HEK293 (cell line): ENCODE measurements at regions not wholly inside any gene's neighbourhood (a gene's known extent, or its start where the extent isn't known, plus 50 kb on each side); places are given as distances from the start of the nearest gene placed in this dataset.

Source experiments
- CTCF ChIA-PET: fragments of 350-600 bp; formaldehyde crosslinking; extraction: SDS; loops from one replicate; lab custom pipeline; 2021; ENCODE audit warnings: antibody characterized with exemption; lab: Yijun Ruan, JAX
- POLR2A ChIA-PET: fragments of 300-600 bp; formaldehyde crosslinking; extraction: SDS; loops from one replicate; lab custom pipeline; 2020; ENCODE audit warnings: antibody characterized with exemption, inconsistent platforms; lab: Yijun Ruan, JAX
- H3K27ac ChIP-seq: fragments of 200-500 bp; sonication (Bioruptor generic); 2 replicates; pipeline ENCODE4 v1.5.1; 2014; ENCODE audit warnings: low read depth, low read length, control low read depth, inconsistent platforms; ENCODE audit errors: extremely low read depth
- H3K36me3 ChIP-seq, 2 experiments: fragments of 200-500 bp in 1 of 2; sonication (Bioruptor generic) in 1 of 2; 1 replicate in 1 of 2; 2 replicates in 1 of 2; pipeline ENCODE4 v1.5.1; 2014 to 2017; ENCODE audit warnings: inconsistent platforms in 2 of 2, low read length in 2 of 2; ENCODE audit not compliant: control insufficient read depth in 2 of 2, insufficient read depth in 1 of 2
- H3K4me1 ChIP-seq: fragments of 200-500 bp; sonication (Bioruptor generic); 2 replicates; pipeline ENCODE4 v1.5.1; 2014; ENCODE audit warnings: mild to moderate bottlenecking, low read length, inconsistent platforms; ENCODE audit not compliant: control insufficient read depth, insufficient read depth
- H3K4me3 ChIP-seq: 2 replicates; pipeline ENCODE4 v1.5.1; 2011; ENCODE audit warnings: low read depth, mild to moderate bottlenecking, control low read depth, low read length, moderate library complexity
- H3K9me3 ChIP-seq: fragments of 200-500 bp; sonication (Bioruptor generic); 2 replicates; pipeline ENCODE4 v1.5.1; 2014; ENCODE audit warnings: low read depth, low read length, inconsistent platforms; ENCODE audit not compliant: control insufficient read depth, insufficient read depth
- BCL11B ChIP-seq: fragments of 450-650 bp; formaldehyde crosslinking; IDR thresholded peaks from 2 replicates; pipeline ENCODE4 v1.5.1; 2016; ENCODE audit warnings: low read depth, missing biosample characterization, missing genetic modification characterization
- GLIS2 ChIP-seq: fragments of 450-650 bp; formaldehyde crosslinking; IDR thresholded peaks from 2 replicates; pipeline ENCODE4 v1.5.1; 2016; ENCODE audit warnings: missing biosample characterization, missing genetic modification characterization
- HOXD13 ChIP-seq: sonication (generic); formaldehyde crosslinking; IDR thresholded peaks from 2 replicates; pipeline ENCODE4 v1.8.0; 2022; ENCODE audit warnings: missing genetic modification reagents, borderline replicate concordance
- KLF1 ChIP-seq: fragments of 450-650 bp; formaldehyde crosslinking; IDR thresholded peaks from 2 replicates; pipeline ENCODE4 v1.5.1; 2016; ENCODE audit warnings: missing biosample characterization, missing genetic modification characterization
- KLF10 ChIP-seq: fragments of 450-650 bp; IDR thresholded peaks from 2 replicates; pipeline ENCODE4 v1.5.1; 2018; ENCODE audit warnings: missing biosample characterization, mild to moderate bottlenecking, missing genetic modification characterization
- KLF8 ChIP-seq: fragments of 450-650 bp; formaldehyde crosslinking; IDR thresholded peaks from 2 replicates; pipeline ENCODE4 v1.5.1; 2016; ENCODE audit warnings: missing biosample characterization, missing genetic modification characterization
- KLF9 ChIP-seq: fragments of 450-650 bp; formaldehyde crosslinking; IDR thresholded peaks from 2 replicates; pipeline ENCODE4 v1.5.1; 2016; ENCODE audit warnings: missing biosample characterization, missing genetic modification characterization, low read depth
- MEIS1 ChIP-seq: sonication (generic); formaldehyde crosslinking; IDR thresholded peaks from 2 replicates; pipeline ENCODE4 v1.8.1; 2022; ENCODE audit warnings: missing genetic modification reagents, mild to moderate bottlenecking, borderline replicate concordance
- OVOL3 ChIP-seq: fragments of 450-650 bp; formaldehyde crosslinking; IDR thresholded peaks from 2 replicates; pipeline ENCODE4 v1.5.1; 2016; ENCODE audit warnings: missing biosample characterization, missing genetic modification characterization
- PRDM1 ChIP-seq: fragments of 450-650 bp; formaldehyde crosslinking; IDR thresholded peaks from 2 replicates; pipeline ENCODE4; 2016; ENCODE audit warnings: missing biosample characterization, missing genetic modification characterization
- ZBTB1 ChIP-seq: fragments of 450-650 bp; formaldehyde crosslinking; IDR thresholded peaks from 2 replicates; pipeline ENCODE4 v1.5.1; 2016; ENCODE audit warnings: missing biosample characterization, missing genetic modification characterization
- ZIC2 ChIP-seq: fragments of 450-650 bp; formaldehyde crosslinking; IDR thresholded peaks from 2 replicates; pipeline ENCODE4 v1.5.1; 2016; ENCODE audit warnings: missing biosample characterization, missing genetic modification characterization
- ZNF132 ChIP-seq: fragments of 450-650 bp; formaldehyde crosslinking; IDR thresholded peaks from 2 replicates; pipeline ENCODE4 v1.5.1; 2017; ENCODE audit warnings: missing biosample characterization, missing genetic modification characterization, borderline replicate concordance
- ZNF2 ChIP-seq: fragments of 450-650 bp; formaldehyde crosslinking; IDR thresholded peaks from 2 replicates; pipeline ENCODE4 v1.5.1; 2016; ENCODE audit warnings: missing biosample characterization, missing genetic modification characterization
- ZNF214 ChIP-seq: fragments of 450-650 bp; formaldehyde crosslinking; IDR thresholded peaks from 2 replicates; pipeline ENCODE4 v1.5.1; 2017; ENCODE audit warnings: missing biosample characterization, mild to moderate bottlenecking, missing genetic modification characterization, borderline replicate concordance
- ZNF23 ChIP-seq: fragments of 450-650 bp; formaldehyde crosslinking; IDR thresholded peaks from 2 replicates; pipeline ENCODE4 v1.5.1; 2016; ENCODE audit warnings: missing biosample characterization, missing genetic modification characterization, borderline replicate concordance
- ZNF404 ChIP-seq: fragments of 450-650 bp; formaldehyde crosslinking; IDR thresholded peaks from 2 replicates; pipeline ENCODE4 v1.5.1; 2017; ENCODE audit warnings: missing biosample characterization, missing genetic modification characterization
- ZNF521 ChIP-seq: fragments of 450-650 bp; formaldehyde crosslinking; IDR thresholded peaks from 2 replicates; pipeline ENCODE4 v1.5.1; 2017; ENCODE audit warnings: missing biosample characterization, mild to moderate bottlenecking, missing genetic modification characterization
- ZNF529 ChIP-seq: fragments of 450-650 bp; formaldehyde crosslinking; IDR thresholded peaks from 2 replicates; pipeline ENCODE4 v1.5.1; 2017; ENCODE audit warnings: missing genetic modification characterization, missing biosample characterization; ENCODE audit not compliant: insufficient replicate concordance
- ZNF558 ChIP-seq: fragments of 450-650 bp; formaldehyde crosslinking; IDR thresholded peaks from 2 replicates; pipeline ENCODE4 v1.5.1; 2016; ENCODE audit warnings: missing biosample characterization, missing genetic modification characterization
- ZNF610 ChIP-seq: fragments of 450-650 bp; formaldehyde crosslinking; IDR thresholded peaks from 2 replicates; pipeline ENCODE4 v1.5.1; 2016; ENCODE audit warnings: missing biosample characterization, missing genetic modification characterization, borderline replicate concordance
- ZNF621 ChIP-seq: fragments of 450-650 bp; formaldehyde crosslinking; IDR thresholded peaks from 2 replicates; pipeline ENCODE4 v1.5.1; 2017; ENCODE audit warnings: missing biosample characterization, missing genetic modification characterization
- ZNF624 ChIP-seq: fragments of 450-650 bp; formaldehyde crosslinking; IDR thresholded peaks from 2 replicates; pipeline ENCODE4 v1.5.1; 2017; ENCODE audit warnings: missing biosample characterization, missing genetic modification characterization
- ZNF626 ChIP-seq: fragments of 450-650 bp; sonication (Bioruptor Pico); formaldehyde crosslinking; IDR thresholded peaks from 2 replicates; pipeline ENCODE4 v1.5.1; 2018; ENCODE audit warnings: missing biosample characterization, missing genetic modification characterization, inconsistent platforms
- ZNF629 ChIP-seq: fragments of 450-650 bp; formaldehyde crosslinking; IDR thresholded peaks from 2 replicates; pipeline ENCODE4 v1.5.1; 2017; ENCODE audit warnings: missing biosample characterization, missing genetic modification characterization
- ZNF658 ChIP-seq: fragments of 450-650 bp; formaldehyde crosslinking; IDR thresholded peaks from 2 replicates; pipeline ENCODE4; 2016; ENCODE audit warnings: missing biosample characterization, missing genetic modification characterization
- ZNF701 ChIP-seq: fragments of 450-650 bp; formaldehyde crosslinking; IDR thresholded peaks from 2 replicates; pipeline ENCODE4 v1.5.1; 2016; ENCODE audit warnings: missing biosample characterization, missing genetic modification characterization
- TF ChIP-seq, protein P1 (sequence below): fragments of 450-650 bp; formaldehyde crosslinking; IDR thresholded peaks from 2 replicates; pipeline ENCODE4 v1.5.1; 2016; ENCODE audit warnings: missing biosample characterization, missing genetic modification characterization
- TF ChIP-seq, protein P2 (sequence below): fragments of 450-650 bp; formaldehyde crosslinking; IDR thresholded peaks from 2 replicates; pipeline ENCODE4 v1.5.1; 2017; ENCODE audit warnings: missing biosample characterization, missing genetic modification characterization
- TF ChIP-seq, protein P3 (sequence below): fragments of 450-650 bp; formaldehyde crosslinking; IDR thresholded peaks from 2 replicates; pipeline ENCODE4 v1.5.1; 2016; ENCODE audit warnings: missing biosample characterization, missing genetic modification characterization
- TF ChIP-seq, protein P4 (sequence below): fragments of 450-650 bp; formaldehyde crosslinking; IDR thresholded peaks from 2 replicates; pipeline ENCODE4 v1.5.1; 2016; ENCODE audit warnings: missing biosample characterization, missing genetic modification characterization
- TF ChIP-seq, protein P5 (sequence below): fragments of 450-650 bp; formaldehyde crosslinking; IDR thresholded peaks from 2 replicates; pipeline ENCODE4 v1.5.1; 2016; ENCODE audit warnings: missing biosample characterization, missing genetic modification characterization, low read depth

DNA sequence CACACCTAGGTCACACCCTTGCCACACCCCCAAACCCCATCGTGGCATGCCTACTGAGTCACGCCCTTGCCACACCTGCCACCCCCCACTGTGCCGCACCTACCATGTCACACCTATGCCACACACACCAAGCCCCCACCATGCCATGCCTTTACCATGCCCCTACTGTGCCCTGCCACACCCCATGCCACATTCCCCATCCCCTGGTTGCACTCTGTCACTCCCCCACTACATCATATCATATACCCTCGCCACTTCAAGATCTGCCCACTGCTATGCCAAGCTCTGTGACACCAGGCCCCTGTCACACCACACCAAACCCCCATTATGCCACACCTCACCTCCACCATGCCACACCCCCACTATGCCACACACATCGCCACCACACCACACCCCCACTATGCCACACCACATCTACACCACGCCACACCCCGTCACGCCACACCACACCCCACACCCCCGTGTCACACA is 101.2 kb downstream of the OLFM1 start:
- Histone ChIP-seq H3K4me3 (no peak overlapping the region), H3K9me3 (no peaks in the 10 kb centered on the region), H3K27ac (no peak overlapping the region), H3K36me3 (no peaks in the 10 kb centered on the region), H3K4me1 (no peaks in the 10 kb centered on the region)
- ChIA-PET POLR2A (interaction anchor here (0.7 kb wide), 1 partner anchor 32 kb away, joined by 3 read pairs; no protein-coding TSS in a partner anchor), CTCF (no interaction called here)
- TF ChIP-seq ZNF701 (tag by site-specific recombination) (no peak), ZNF658 (no peak), KLF10 (tag by site-specific recombination) (no peak), KLF8 (tag by site-specific recombination) (peak; percentile 100), ZNF558 (tag by site-specific recombination) (no peak), MEIS1 (CRISPR knock-in tag) (no peak), ZNF624 (tag by site-specific recombination) (no peak), ZNF132 (no peak), PRDM1 (no peak), HOXD13 (CRISPR knock-in tag) (no peak), ZNF521 (tag by site-specific recombination) (no peak), ZNF621 (no peak), BCL11B (tag by site-specific recombination) (no peak), KLF9 (peak; percentile 90), ZNF2 (no peak), ZNF629 (tag by site-specific recombination) (no peak), ZNF23 (tag by site-specific recombination) (no peak), OVOL3 (tag by site-specific recombination) (no peak), ZBTB1 (no peak), KLF1 (tag by site-specific recombination) (peak; percentile 100), ZNF626 (tag by site-specific recombination) (no peak), ZNF404 (no peak), ZNF610 (no peak), ZIC2 (tag by site-specific recombination) (no peak), GLIS2 (tag by site-specific recombination) (0 out of 2 replicates have a peak, but pooled peaks have one; percentile 19), ZNF529 (tag by site-specific recombination) (no peak), ZNF214 (tag by site-specific recombination) (no peak)
- TF ChIP-seq, protein P1, sequence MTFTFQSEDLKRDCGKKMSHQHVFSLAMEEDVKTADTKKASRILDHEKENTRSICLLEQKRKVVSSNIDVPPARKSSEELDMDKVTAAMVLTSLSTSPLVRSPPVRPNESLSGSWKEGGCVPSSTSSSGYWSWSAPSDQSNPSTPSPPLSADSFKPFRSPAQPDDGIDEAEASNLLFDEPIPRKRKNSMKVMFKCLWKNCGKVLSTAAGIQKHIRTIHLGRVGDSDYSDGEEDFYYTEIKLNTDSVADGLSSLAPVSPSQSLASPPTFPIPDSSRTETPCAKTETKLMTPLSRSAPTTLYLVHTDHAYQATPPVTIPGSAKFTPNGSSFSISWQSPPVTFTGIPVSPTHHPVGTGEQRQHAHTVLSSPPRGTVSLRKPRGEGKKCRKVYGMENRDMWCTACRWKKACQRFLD, result no peak
- TF ChIP-seq, protein P2, sequence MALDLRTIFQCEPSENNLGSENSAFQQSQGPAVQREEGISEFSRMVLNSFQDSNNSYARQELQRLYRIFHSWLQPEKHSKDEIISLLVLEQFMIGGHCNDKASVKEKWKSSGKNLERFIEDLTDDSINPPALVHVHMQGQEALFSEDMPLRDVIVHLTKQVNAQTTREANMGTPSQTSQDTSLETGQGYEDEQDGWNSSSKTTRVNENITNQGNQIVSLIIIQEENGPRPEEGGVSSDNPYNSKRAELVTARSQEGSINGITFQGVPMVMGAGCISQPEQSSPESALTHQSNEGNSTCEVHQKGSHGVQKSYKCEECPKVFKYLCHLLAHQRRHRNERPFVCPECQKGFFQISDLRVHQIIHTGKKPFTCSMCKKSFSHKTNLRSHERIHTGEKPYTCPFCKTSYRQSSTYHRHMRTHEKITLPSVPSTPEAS (tag by site-specific recombination), result no peak
- TF ChIP-seq, protein P3, sequence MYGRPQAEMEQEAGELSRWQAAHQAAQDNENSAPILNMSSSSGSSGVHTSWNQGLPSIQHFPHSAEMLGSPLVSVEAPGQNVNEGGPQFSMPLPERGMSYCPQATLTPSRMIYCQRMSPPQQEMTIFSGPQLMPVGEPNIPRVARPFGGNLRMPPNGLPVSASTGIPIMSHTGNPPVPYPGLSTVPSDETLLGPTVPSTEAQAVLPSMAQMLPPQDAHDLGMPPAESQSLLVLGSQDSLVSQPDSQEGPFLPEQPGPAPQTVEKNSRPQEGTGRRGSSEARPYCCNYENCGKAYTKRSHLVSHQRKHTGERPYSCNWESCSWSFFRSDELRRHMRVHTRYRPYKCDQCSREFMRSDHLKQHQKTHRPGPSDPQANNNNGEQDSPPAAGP (tag by site-specific recombination), result peak; percentile 100
- TF ChIP-seq, protein P4, sequence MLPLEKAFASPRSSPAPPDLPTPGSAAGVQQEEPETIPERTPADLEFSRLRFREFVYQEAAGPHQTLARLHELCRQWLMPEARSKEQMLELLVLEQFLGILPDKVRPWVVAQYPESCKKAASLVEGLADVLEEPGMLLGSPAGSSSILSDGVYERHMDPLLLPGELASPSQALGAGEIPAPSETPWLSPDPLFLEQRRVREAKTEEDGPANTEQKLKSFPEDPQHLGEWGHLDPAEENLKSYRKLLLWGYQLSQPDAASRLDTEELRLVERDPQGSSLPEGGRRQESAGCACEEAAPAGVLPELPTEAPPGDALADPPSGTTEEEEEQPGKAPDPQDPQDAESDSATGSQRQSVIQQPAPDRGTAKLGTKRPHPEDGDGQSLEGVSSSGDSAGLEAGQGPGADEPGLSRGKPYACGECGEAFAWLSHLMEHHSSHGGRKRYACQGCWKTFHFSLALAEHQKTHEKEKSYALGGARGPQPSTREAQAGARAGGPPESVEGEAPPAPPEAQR (tag by site-specific recombination), result no peak
- TF ChIP-seq, protein P5, sequence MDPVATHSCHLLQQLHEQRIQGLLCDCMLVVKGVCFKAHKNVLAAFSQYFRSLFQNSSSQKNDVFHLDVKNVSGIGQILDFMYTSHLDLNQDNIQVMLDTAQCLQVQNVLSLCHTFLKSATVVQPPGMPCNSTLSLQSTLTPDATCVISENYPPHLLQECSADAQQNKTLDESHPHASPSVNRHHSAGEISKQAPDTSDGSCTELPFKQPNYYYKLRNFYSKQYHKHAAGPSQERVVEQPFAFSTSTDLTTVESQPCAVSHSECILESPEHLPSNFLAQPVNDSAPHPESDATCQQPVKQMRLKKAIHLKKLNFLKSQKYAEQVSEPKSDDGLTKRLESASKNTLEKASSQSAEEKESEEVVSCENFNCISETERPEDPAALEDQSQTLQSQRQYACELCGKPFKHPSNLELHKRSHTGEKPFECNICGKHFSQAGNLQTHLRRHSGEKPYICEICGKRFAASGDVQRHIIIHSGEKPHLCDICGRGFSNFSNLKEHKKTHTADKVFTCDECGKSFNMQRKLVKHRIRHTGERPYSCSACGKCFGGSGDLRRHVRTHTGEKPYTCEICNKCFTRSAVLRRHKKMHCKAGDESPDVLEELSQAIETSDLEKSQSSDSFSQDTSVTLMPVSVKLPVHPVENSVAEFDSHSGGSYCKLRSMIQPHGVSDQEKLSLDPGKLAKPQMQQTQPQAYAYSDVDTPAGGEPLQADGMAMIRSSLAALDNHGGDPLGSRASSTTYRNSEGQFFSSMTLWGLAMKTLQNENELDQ (tag by site-specific recombination), result no peak
